HG03575 (cell line): ENCODE measurements at regions not wholly inside any gene's neighbourhood (a gene's known extent, or its start where the extent isn't known, plus 50 kb on each side); places are given as distances from the start of the nearest gene placed in this dataset.
"Not testable (repeated sequence)": the region's sequence is repeated elsewhere in the genome, so short reads cannot be mapped to it uniquely, and the experiment has no call there.

Source experiments
- ATAC-seq: cut with Tn5 transposase; IDR thresholded peaks from one replicate; pipeline ENCODE4 v1.9.1; 2021; ENCODE audit not compliant: unreplicated experiment, insufficient number of reproducible peaks, low FRiP score; ENCODE audit errors: extremely low read depth

DNA sequence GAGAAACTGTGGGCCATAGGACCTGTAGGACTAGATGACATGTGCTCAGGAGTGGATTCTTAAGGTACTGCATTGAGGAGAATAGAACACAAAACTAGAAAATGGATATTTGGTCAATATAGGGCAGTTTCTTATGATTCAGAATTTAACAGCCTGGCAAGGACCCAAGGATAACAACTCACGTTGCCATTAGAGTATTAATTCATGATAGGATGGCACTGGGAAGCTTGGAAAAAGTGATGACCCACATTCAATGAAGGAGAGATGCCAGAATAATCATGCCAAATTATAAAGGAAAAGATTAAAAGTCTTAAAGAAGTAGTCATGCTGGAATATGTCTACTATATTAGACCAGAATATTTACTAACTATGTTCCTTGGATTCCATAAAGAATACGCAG lies 594.5 kb downstream of the ANKRD50 start:
- ATAC-seq = no peak

DNA sequence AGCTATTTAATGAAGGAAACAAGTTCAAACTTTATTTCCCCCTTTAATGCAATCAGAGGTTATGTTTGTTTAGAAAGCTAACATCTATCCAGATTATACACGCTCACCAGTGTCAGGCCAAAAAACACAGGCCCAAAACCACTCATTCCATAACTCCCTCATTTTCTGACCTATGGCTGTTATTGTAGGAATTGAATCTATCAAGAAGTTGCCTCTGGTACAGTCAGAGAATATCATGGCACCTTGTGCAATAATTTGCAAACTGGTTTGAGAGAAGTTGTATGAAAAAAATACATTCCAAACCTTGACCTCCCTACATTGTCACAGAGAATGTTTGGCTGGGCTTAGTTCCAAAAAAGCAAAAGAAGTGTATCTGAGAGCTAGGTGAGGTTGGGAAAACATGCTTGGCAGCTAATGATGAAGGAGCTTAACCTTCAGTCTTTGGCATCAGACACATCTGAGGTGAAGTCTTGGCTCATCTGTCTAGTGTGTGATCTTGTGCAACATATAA lies 591.0 kb downstream of the ANKRD50 start:
- ATAC-seq = no peak

DNA sequence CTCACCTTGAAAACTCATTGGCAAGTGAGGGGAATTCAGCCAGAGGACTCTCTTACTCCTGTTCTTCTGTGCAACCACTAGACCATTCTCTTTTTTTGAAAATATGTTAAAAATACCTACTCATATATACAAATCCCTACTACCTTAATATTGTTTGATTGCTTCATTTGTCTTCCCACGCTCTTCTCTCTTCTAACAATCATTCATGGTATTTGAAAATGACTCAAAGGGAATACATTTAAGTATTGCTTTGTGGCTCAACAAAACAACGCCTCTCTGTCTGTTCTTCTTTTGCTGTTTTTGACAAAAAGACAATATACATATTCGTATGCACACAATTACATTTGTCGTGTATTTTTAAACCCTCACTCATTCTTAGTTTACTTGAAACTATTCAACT lies 589.4 kb downstream of the ANKRD50 start:
- ATAC-seq = no peak

DNA sequence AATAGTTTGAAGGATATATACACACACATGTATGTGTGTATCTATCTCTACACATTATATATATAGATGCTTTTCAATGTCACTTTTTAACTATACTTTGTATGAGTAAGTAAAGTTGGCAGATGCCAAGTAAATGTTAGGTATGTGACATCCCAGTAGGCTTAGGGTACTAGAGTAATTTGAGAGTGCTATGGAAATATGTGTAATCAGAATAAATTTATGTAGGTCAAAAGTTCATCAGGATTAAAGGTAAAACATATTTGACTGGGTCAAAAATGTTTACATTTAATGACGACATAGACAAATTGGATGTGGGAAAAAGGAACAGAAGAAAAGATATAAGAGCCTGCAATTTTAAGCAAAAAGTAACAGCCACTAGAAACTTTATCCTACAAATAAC lies 588.8 kb downstream of the ANKRD50 start:
- no peak for ATAC-seq

DNA sequence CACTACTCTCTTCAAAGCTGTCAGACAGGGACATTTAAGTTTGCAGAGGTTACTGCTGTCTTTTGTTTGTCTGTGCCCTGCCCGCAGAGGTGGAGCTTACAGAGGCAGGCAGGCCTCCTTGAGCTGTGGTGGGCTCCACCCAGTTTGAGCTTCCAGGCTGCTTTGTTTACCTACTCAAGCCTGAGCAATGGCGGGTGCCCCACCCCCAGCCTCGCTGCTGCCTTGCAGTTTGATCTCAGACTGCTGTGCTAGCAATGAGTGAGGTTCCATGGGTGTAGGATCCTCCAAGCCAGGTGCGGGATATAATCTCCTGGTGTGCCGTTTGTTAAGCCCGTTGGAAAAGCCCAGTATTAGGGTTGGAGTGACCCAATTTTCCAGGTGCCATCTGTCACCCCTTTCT lies 581.2 kb downstream of the ANKRD50 start:
- ATAC-seq = not testable (repeated sequence)

DNA sequence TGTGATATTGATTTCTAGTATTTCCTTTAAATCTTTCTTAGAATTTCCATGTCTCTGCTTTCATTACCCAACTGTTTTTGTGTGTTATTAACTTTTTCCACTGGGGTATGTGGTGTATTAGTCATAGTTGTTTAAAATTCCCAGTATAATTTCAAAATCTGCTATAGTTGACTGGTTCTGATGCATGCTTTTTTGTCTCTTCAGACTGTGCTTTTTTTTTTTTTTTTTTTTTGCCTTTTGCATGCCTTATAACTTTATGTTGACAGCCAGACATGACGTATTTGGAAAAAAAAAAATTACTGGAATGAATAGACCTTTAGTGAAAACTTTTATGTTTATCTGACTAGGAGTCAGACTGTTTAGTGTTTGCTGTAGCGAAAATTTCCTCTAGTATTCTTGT lies 580.4 kb downstream of the ANKRD50 start:
- no peak for ATAC-seq

DNA sequence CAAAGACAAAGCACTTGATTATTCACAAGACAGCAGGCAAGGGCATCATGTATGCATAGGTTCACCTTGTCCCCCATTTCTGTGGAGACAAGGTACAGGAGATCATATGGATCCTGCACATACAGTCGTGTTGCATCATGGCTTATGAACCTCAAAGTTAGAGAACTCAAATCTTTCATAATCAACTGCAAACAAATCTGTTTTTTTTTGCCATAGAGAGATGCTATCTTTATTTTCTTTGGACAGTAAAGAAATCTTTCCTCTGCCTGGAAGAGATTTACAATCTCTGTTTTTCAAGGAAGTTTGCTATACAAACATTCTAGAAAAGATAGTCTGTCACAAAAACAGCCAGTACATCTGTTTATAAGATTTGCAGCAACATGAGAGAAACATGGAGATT lies 578.8 kb downstream of the ANKRD50 start:
- ATAC-seq = no peak

DNA sequence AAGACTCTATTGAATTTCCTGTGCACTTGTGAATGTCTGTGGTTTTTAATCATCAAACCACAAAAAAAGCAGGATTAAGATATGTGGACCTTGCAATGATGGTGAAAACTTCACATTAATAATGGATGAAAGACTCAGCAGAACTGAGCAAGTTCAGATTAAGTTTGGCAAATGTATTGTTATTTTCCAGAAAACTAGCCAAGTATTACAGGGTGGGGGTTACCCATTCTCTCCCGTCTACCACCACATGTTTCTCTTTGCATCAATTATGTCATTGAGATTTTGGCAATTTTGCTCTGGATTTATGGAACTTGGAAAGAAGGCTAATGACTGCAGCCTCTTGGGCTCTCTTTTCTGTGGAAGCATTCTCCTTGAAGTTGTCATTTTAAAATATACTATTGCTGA lies 577.1 kb downstream of the ANKRD50 start:
- no peak for ATAC-seq

DNA sequence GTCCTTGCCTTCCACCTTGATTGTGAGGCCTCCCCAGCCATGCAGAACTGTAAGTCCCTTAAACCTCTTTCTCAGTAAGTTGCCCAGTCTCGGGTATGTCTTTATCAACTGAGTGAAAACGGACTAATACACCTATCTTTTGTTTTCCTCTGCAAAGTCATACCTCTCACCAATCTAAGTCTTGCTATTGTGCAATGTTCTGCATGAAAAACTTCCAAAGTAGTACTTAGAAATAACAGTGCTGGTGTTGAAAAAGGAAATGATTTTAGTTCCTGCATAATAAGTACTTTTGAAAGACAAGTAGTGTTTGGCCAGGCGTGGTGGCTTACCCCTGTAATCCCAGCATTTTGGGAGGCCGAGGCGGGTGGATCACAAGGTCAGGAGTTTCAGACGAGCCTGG lies 573.5 kb downstream of the ANKRD50 start:
- no peak for ATAC-seq

DNA sequence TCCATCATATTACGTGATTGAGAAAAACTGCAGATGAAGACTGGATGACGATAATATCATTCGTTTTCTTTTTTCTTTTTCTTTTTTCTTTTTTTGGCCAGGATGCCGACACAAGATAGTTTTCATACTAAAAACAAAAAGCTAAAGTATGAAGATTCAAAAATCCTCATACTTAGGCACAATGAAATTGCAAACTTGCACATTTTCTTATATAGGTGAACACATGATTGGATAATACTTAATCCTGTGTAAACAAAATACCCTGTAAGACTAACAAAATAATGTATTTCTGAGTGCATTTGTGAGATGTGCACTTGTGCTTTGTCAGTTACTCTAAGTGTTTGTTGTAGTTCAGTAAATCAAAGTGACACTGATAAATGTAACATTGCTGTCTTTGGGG lies 568.9 kb downstream of the ANKRD50 start:
- ATAC-seq = no peak

DNA sequence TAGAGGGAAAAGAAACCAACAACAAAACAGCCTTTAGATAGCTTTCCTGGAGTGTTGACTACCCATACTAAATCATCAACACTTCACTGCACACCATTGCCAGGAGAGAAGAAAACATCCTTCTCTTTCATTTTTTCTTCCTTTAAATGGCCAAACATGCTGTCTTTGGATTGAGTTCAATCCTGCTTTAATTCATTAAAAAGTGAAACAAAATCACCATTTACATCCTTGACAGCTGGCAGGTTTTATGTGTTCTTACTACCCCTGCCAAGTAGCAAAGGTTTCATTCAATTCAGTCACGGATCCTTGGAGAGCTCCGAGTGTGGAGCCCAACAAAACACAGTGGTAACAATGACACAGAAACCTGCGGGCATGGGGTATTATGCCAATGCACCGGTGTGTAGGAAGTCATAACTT lies 568.3 kb downstream of the ANKRD50 start:
- no peak for ATAC-seq

DNA sequence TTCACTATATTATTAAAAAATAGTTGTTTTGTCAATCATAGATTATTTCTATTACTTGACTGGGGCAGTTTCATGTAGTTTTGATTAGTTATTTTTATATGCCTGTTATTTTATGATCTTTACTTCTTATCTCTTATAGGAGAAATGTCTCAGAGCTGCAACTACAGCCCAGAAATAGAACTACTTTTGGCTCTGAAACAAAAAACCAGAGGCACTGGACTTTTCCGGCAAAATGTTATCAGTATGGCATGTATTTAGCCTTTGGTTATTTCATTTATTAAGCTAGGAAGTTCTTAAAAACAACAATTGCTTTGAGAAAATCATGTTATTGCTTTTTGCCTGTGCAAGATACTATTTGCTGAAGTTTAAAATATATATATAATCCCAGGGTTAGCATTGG lies 566.5 kb downstream of the ANKRD50 start:
- ATAC-seq = no peak

DNA sequence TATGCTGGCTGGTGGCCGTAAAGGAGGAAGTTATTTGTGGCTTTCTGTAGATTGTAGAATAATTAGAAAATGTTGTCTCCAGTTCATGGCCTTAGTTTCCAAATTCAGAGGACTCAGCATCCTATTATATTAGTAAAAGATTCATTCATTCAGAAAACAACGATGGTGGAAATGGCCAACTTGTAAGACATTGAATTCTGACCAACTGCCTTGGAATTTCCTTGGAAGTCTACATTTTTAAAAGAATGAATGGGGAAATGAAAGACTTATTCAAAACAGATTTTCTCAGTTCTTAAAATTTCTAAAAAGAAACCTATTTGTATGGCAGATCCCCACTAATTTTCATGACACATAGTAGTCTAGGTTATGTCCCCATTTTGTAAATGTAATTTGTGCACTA lies 561.5 kb downstream of the ANKRD50 start:
- ATAC-seq = no peak

DNA sequence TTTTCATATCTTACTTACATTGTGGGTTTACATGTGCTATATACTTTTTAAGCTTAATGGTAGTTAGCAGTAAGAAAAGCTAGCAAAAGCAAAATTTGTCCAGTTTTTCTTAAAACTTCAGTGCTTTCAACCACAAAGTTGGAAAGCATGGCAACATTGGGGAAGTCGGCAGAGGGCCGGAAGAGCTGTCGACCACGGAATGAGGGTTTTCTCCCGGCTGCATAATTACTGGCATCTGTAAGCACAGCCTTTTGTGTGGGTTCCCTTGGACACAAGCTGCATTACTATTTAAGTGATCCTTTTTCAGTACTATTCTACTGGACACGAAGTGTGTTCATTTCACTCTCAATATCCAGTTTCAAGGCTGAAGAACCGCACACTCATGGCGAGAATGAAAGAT lies 560.4 kb downstream of the ANKRD50 start:
- no peak for ATAC-seq

DNA sequence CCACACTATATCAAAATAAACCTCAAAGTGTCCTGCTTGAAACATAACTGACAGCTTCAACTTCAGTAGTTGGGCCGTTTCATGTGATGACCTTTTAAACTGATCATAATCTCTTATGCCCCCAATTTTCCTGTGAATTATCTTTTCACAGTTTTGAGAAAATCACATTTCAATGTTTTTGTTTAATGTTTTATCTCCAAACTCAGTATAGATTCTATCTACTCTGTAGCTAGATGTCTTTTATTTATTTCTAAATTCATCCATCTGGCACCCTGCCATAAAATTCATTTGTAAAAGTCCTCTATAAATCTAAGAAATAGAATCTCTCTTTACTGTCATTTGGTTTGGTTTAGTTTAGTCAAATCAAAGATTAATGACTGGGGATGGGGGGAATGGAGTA lies 557.3 kb downstream of the ANKRD50 start:
- ATAC-seq = no peak

DNA sequence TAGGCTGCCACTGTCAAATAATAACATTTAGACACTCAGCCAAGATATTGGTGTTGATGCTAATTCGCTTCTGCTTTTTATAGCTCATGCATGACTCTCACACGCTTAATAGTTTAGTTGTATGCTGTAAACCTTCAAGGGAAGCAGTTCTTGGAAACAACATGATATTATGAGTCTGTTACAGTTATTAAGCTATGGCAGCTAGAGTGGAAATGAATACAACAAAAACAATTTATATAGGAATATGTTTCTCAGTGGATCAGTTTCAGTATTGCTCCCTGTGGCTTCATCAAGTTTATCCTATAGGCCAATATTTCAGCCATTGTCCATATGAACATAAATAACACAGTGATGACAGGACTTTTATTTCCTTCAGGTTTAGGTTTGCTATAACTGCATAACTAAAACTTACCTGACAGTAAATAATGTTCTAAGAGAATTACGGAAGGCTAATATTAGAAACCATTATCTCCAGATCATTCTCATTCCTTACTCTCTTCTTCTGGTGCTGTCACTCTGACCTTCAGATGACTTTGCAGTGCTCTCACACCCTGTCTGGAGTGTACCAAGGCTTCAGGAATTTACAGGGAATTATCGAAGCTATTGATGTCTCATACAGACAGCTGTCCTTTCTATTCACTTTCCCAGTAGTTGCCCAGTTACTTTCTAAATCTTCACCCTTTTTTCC lies 555.0 kb downstream of the ANKRD50 start:
- no peak for ATAC-seq

DNA sequence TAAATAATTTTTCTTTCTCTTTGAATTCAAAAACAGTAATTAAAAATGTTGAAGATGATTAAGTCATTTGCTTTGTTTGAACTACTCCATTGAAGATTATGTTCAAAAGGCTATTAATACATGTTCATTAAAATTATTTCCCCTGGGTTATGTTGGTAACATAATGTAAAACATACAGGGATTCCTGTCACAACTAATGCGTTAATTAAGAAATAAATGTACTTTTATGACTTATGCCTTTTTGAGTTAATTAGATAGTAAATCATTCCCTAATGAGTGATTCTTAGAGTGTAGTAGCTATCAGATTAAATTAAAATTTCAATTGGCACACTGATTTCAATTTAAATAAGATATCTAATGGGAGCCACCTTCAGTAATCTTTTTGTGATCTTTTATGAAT lies 549.1 kb downstream of the ANKRD50 start:
- no peak for ATAC-seq

DNA sequence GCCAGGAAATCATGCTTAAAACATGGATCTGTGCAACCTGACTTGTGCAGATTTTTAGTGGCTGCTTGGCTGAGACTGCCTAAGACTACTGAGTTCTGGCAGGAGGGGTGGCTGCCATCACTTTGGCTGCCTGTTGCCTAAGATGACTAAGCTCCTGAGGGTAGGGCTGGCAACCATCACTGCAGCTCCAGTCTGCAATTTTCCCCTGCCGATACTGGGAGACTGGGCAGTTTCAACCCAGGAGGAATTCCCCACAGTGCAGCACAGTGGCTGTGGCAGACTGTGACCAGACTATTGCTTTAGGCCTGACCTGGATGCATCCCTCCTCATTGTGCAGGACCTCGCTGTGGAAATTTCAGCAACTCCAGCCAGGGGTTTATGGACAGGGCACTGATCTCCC lies 544.9 kb downstream of the ANKRD50 start:
- ATAC-seq = no peak

DNA sequence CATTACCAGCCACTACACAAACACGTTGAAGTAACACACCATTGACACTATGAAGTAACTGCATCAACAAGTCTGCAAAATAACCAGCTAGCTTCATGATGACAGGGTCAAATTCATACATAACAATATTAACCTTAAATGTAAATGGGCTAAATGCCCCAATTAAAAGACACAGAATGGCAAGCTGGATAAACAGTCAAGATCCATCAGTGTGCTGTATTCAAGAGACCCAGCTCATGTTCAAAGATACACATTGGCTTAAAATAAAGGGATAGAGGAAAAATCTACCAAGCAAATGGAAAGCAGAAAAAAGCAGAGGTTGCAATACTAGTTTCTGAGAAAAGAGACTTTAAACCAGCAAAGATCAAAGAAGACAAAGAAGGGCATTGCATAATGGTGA lies 543.0 kb downstream of the ANKRD50 start:
- ATAC-seq = not testable (repeated sequence)

DNA sequence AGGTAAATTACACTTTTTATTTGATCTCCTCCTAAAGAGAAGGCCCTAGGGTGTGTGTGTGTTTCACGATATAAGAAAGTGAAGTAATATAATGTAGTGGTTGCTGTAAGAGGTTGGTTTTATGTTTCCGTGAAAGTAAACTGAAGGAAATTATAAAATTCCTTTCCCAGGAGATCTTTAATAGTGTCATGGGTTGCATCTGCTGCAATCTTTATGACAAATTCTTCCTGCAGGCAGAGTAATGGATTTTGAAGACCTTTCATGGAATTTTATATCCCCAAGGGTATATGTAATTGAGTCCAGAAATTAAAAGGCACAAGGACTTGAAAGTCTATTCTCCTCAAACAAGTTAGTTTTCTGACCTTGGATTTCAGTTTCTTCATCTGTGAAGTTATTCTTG lies 538.6 kb downstream of the ANKRD50 start:
- no peak for ATAC-seq
